Mesendoderm (in vitro differentiated cells): ENCODE measurements at regions not wholly inside any gene's neighbourhood (a gene's known extent, or its start where the extent isn't known, plus 50 kb on each side); places are given as distances from the start of the nearest gene placed in this dataset.
"Not testable (repeated sequence)": the region's sequence is repeated elsewhere in the genome, so short reads cannot be mapped to it uniquely, and the experiment has no call there.

Experiments used
- DNase-seq: peaks from one replicate; pipeline ENCODE4 v3.0.0; 2013
- H2AK5ac ChIP-seq: 2 replicates; pipeline ENCODE4 v1.6.1; 2013; ENCODE audit warnings: low read length, inconsistent platforms
- H2BK120ac ChIP-seq: 2 replicates; pipeline ENCODE4 v1.6.1; 2013; ENCODE audit warnings: low read depth, mild to moderate bottlenecking, low read length, moderate library complexity, mixed read lengths
- H2BK15ac ChIP-seq: replicated peaks from 2 replicates; pipeline ENCODE4 v1.6.1; 2013; ENCODE audit warnings: low read depth, mild to moderate bottlenecking, moderate library complexity
- H2BK5ac ChIP-seq: 2 replicates; pipeline ENCODE4 v1.6.1; 2013; ENCODE audit warnings: low read length, inconsistent platforms
- H3K18ac ChIP-seq: 2 replicates; pipeline ENCODE4 v1.6.1; 2013; ENCODE audit warnings: mild to moderate bottlenecking, low read length, mixed read lengths
- H3K23ac ChIP-seq: one replicate; pipeline ENCODE4 v1.6.1; 2013; ENCODE audit warnings: low read length
- H3K27ac ChIP-seq: 2 replicates; pipeline ENCODE4 v1.5.1; 2013; ENCODE audit warnings: low read depth, mild to moderate bottlenecking, inconsistent platforms, low read length, moderate library complexity
- H3K27me3 ChIP-seq: 2 replicates; pipeline ENCODE4 v1.6.1; 2013; ENCODE audit warnings: low read length, control low read depth, mild to moderate bottlenecking, inconsistent platforms; ENCODE audit not compliant: insufficient read depth, poor library complexity
- H3K36me3 ChIP-seq: 2 replicates; pipeline ENCODE4 v1.6.1; 2013; ENCODE audit warnings: low read length, inconsistent platforms; ENCODE audit not compliant: control insufficient read depth, insufficient read depth
- H3K4ac ChIP-seq: one replicate; pipeline ENCODE4 v1.6.1; 2013; ENCODE audit warnings: low read depth, mild to moderate bottlenecking, low read length, moderate library complexity
- H3K4me1 ChIP-seq: 2 replicates; pipeline ENCODE4 v1.6.1; 2013; ENCODE audit warnings: low read depth, low read length, inconsistent platforms; ENCODE audit not compliant: control insufficient read depth
- H3K4me2 ChIP-seq: 2 replicates; pipeline ENCODE4 v1.6.1; 2013; ENCODE audit warnings: low read length
- H3K4me3 ChIP-seq: 2 replicates; pipeline ENCODE4 v1.5.1; 2013; ENCODE audit warnings: mild to moderate bottlenecking, low read length
- H3K56ac ChIP-seq: one replicate; pipeline ENCODE4 v1.6.1; 2013; ENCODE audit warnings: low read length
- H3K79me1 ChIP-seq: 2 replicates; pipeline ENCODE4 v1.6.1; 2013; ENCODE audit warnings: low read length, inconsistent platforms
- H3K79me2 ChIP-seq: 2 replicates; pipeline ENCODE4 v1.6.1; 2013; ENCODE audit warnings: mild to moderate bottlenecking, low read length; ENCODE audit not compliant: control insufficient read depth, insufficient read depth
- H3K9ac ChIP-seq: 2 replicates; pipeline ENCODE4 v1.6.1; 2013; ENCODE audit warnings: low read length, inconsistent platforms
- H4K5ac ChIP-seq: one replicate; pipeline ENCODE4 v1.6.1; 2013; ENCODE audit warnings: low read length
- H4K8ac ChIP-seq: one replicate; pipeline ENCODE4 v1.6.1; 2013; ENCODE audit warnings: low read depth, mild to moderate bottlenecking, control low read depth, low read length, moderate library complexity
- WGBS: extraction: QIAGEN DNeasy Blood & Tissue Kit; methylation state at CpG from one replicate; pipeline ENCODE4 v1.1.7; 2013; ENCODE audit warnings: low lambda C conversion rate, missing lambda C conversion rate; ENCODE audit not compliant: insufficient coverage; ENCODE audit errors: extremely low coverage; 5-methylcytosine and 5-hydroxymethylcytosine counted together

DNA sequence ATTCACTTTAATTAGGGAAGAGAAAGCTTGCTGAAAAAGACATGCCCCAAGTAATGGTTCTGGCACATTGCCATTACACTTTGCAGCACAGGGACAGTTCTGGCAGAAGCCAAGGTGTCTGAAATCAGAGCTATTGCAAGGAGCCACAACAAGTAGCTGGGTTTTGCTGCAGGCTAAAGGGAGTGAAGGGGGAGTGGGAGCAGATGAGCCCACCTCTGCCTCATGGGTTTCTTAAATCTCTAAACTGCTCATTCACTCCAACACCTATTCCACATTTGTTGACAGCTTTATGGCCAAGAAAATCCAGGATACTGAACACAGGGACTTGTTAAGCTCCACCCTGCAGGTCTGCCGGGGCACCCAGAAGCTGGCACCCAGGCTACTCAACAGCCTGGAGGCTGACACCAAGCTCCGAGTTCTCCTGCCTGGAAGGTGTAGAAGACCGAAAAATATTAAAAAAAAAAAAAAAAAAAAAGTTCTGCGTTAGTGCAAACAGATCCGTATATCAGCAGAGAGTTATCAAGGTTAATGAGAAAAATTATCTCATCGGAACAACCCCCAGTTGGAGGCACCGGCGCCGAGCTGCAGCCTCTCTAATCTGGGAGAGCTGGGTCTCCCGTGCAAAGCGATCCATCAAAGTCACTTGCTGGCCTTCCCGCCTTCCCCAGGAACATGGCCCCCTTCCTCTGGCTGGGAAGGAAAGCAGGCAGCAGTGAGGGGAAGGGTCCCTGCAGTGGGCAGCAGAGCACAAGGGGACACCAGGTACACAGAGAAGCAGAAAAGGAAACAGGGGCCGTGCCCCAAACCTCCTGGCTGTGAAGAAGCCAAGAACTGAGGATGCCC lies 123.7 kb downstream of the HNMT start:
- H3K27me3 ChIP-seq: no peaks in the 10 kb centered on the region
- no peak overlapping the region for H3K4me2 ChIP-seq
- H3K9ac ChIP-seq: no peak overlapping the region
- H2BK15ac ChIP-seq: no peak overlapping the region
- H3K56ac ChIP-seq: no peak overlapping the region
- no peaks in the 10 kb centered on the region for H3K79me2 ChIP-seq
- H3K18ac ChIP-seq: no peak overlapping the region
- H3K4ac ChIP-seq: no peak overlapping the region
- DNase-seq: no peak
- no peak overlapping the region for H3K23ac ChIP-seq
- H3K4me3 ChIP-seq: no peak overlapping the region
- no peak overlapping the region for H3K27ac ChIP-seq
- no peaks in the 10 kb centered on the region for H3K4me1 ChIP-seq
- H2AK5ac ChIP-seq: no peak overlapping the region
- H3K36me3 ChIP-seq: no peaks in the 10 kb centered on the region
- H2BK5ac ChIP-seq: no peak overlapping the region
- no CpG with 5 or more reads among the region's 13 CpGs for WGBS
- H4K5ac ChIP-seq: no peak overlapping the region
- no peak overlapping the region for H2BK120ac ChIP-seq
- H4K8ac ChIP-seq: no peak overlapping the region
- no peaks in the 10 kb centered on the region for H3K79me1 ChIP-seq

DNA sequence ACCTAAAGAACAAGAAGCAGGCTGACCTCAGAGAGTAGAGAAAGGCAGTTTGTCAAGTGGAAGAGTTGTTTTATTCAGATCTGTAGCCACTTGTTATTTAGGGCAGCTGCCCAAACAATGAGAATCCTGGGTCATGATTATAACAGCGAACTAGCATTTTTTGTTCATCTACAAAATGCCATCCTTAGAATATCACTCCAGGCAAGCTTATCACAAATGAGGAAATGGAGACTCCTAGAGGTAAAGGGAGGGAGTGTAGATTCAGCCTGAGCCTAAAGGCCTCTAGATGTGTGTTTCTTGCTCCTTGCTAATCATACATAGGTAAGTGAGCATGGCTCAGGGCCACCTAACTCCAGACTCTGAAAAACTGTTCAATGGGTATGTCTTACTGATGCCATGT lies 126.1 kb downstream of the HNMT start:
- Histone ChIP-seq H3K56ac (no peak overlapping the region), H3K79me2 (no peaks in the 10 kb centered on the region), H2AK5ac (no peak overlapping the region), H3K23ac (no peak overlapping the region), H2BK120ac (no peak overlapping the region), H3K9ac (no peak overlapping the region), H3K18ac (no peak overlapping the region), H3K36me3 (no peaks in the 10 kb centered on the region), H3K4me3 (no peak overlapping the region), H4K5ac (no peak overlapping the region), H2BK15ac (no peak overlapping the region), H3K79me1 (no peaks in the 10 kb centered on the region), H3K4me2 (no peak overlapping the region), H3K4me1 (peaks cover 4% of the 10 kb centered on the region), H2BK5ac (no peak overlapping the region), H3K27ac (no peak overlapping the region), H4K8ac (no peak overlapping the region), H3K27me3 (no peaks in the 10 kb centered on the region), H3K4ac (no peak overlapping the region)
- WGBS: no CpG with 5 or more reads among the region's 1 CpG
- DNase-seq: peak; percentile 54

DNA sequence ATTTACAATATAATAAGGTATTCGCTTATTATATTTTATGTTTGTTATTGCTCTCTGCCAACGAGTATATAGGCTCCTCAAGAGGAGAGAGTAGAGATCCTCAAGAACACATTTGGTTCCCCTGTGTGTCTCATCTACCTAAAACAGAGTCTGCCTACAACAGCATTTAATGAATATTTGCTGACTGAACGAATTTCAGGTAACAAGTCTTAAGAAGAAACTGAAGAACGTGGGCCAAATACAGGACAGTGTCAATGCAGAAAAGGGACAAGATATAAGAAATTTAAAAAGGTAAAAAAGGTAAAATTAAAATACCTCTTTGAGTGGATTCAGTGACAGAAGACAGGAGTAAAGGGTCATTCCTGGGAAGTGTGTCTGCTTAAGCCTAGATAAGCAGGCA lies 129.2 kb downstream of the HNMT start:
- H3K4me3 ChIP-seq: no peak overlapping the region
- no peak overlapping the region for H2BK5ac ChIP-seq
- H3K79me1 ChIP-seq: no peaks in the 10 kb centered on the region
- no peak overlapping the region for H2BK15ac ChIP-seq
- no peak overlapping the region for H3K9ac ChIP-seq
- H3K23ac ChIP-seq: no peak overlapping the region
- no peak for DNase-seq
- no peak overlapping the region for H3K4ac ChIP-seq
- no peak overlapping the region for H3K56ac ChIP-seq
- H4K5ac ChIP-seq: no peak overlapping the region
- no peak overlapping the region for H2AK5ac ChIP-seq
- H2BK120ac ChIP-seq: no peak overlapping the region
- H3K79me2 ChIP-seq: no peaks in the 10 kb centered on the region
- no peak overlapping the region for H3K27ac ChIP-seq
- H3K4me2 ChIP-seq: no peak overlapping the region
- no peaks in the 10 kb centered on the region for H3K27me3 ChIP-seq
- no CpG with 5 or more reads among the region's 4 CpGs for WGBS
- no peak overlapping the region for H3K18ac ChIP-seq
- H3K36me3 ChIP-seq: no peaks in the 10 kb centered on the region
- peaks cover 4% of the 10 kb centered on the region for H3K4me1 ChIP-seq
- H4K8ac ChIP-seq: no peak overlapping the region

DNA sequence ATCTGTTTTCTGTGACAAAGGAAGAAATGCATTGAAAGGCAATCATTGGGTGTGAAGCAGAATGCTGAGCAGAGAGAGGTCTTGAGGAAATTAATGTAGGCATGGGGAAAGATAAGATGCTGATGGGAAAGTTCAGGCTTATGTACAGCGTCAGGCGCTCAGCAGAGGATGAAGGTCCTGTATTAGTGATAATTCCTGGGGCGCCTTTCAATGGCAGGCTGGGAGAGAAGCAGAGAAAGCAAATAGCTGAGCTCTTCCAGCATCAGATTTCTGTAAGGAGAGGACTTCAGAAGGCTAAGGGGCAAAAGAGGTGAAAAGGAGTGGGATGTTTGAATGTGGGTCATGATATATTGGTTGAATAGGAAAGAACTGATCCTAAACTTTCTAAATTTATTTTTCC lies 129.8 kb downstream of the HNMT start:
- H3K4me2 ChIP-seq: no peak overlapping the region
- H3K23ac ChIP-seq: no peak overlapping the region
- no peak overlapping the region for H3K4me3 ChIP-seq
- H3K9ac ChIP-seq: no peak overlapping the region
- H4K8ac ChIP-seq: no peak overlapping the region
- no peak overlapping the region for H2AK5ac ChIP-seq
- H3K36me3 ChIP-seq: no peaks in the 10 kb centered on the region
- H2BK120ac ChIP-seq: no peak overlapping the region
- H3K79me2 ChIP-seq: no peaks in the 10 kb centered on the region
- H3K4ac ChIP-seq: no peak overlapping the region
- H4K5ac ChIP-seq: no peak overlapping the region
- H3K18ac ChIP-seq: no peak overlapping the region
- no peaks in the 10 kb centered on the region for H3K79me1 ChIP-seq
- H2BK15ac ChIP-seq: no peak overlapping the region
- no peak overlapping the region for H3K27ac ChIP-seq
- peaks cover 4% of the 10 kb centered on the region for H3K4me1 ChIP-seq
- no peak overlapping the region for H3K56ac ChIP-seq
- peak; percentile 31 for DNase-seq
- H3K27me3 ChIP-seq: no peaks in the 10 kb centered on the region
- no peak overlapping the region for H2BK5ac ChIP-seq
- WGBS: no CpG with 5 or more reads among the region's 3 CpGs

DNA sequence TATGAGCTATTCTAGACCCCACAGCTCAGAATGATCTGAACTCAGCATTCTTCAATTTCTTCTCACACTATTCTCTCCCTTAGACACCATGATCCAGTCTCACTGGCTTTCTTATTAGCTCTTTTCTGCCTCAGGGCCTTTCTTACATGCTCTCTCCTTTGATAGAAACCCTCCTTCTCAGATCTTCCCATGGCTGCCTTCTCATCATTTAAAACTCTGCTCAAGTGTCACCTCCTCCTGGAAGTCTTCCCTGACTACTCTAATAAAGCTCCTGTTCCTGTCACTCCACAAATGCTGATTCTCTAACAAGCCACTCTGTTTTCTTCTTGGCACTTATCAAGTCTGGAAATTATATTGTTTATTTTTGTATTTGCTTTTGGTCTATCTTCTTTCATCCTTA lies 131.1 kb downstream of the HNMT start:
- Histone ChIP-seq H2AK5ac (no peak overlapping the region), H3K36me3 (no peaks in the 10 kb centered on the region), H3K9ac (no peak overlapping the region), H2BK5ac (no peak overlapping the region), H3K18ac (no peak overlapping the region), H3K23ac (no peak overlapping the region), H4K8ac (no peak overlapping the region), H3K4me2 (no peak overlapping the region), H3K27me3 (no peaks in the 10 kb centered on the region), H2BK15ac (no peak overlapping the region), H3K56ac (no peak overlapping the region), H3K4me1 (peaks cover 4% of the 10 kb centered on the region), H3K4ac (no peak overlapping the region), H4K5ac (no peak overlapping the region), H3K79me1 (no peaks in the 10 kb centered on the region), H3K27ac (no peak overlapping the region), H3K4me3 (no peak overlapping the region), H2BK120ac (no peak overlapping the region), H3K79me2 (no peaks in the 10 kb centered on the region)
- DNase-seq: no peak

DNA sequence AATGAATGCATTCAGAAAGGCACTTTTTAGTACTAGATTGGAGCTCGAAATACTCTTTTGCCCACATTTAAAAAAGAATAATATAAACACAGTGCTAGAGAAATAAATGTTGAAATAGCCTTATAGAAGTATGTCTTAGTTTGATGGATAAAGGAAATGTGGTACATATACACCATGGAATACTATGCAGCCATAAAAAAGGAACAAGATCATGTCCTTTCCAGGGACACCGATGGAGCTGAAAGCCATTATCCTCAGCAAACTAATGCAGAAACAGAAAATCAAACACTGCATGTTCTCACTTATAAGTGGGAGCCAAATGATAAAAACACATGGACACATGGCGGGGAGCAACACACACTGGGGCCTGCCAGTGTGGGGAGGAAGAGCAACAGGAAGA lies 135.0 kb downstream of the HNMT start:
- no CpG with 5 or more reads among the region's 3 CpGs for WGBS
- not testable (repeated sequence) for H3K79me1 ChIP-seq, H3K56ac ChIP-seq, H2BK15ac ChIP-seq, H3K36me3 ChIP-seq, H3K4ac ChIP-seq, H3K4me3 ChIP-seq, H3K4me1 ChIP-seq, H2BK5ac ChIP-seq, H3K4me2 ChIP-seq, H2BK120ac ChIP-seq, H3K18ac ChIP-seq, H4K5ac ChIP-seq, DNase-seq, H3K27ac ChIP-seq, H3K27me3 ChIP-seq, H4K8ac ChIP-seq, H2AK5ac ChIP-seq, H3K23ac ChIP-seq, H3K79me2 ChIP-seq, H3K9ac ChIP-seq
